Activated CD4-positive, alpha-beta T cell treated with anti-CD3 and anti-CD28 coated beads, Interleukin-10, Interleukin-2, amounts not matched to agents 100 ng/mL and 50 ng/mL, durations not matched to agents 16 hours and 8 hours (primary cell): ENCODE measurements at regions not wholly inside any gene's neighbourhood (a gene's known extent, or its start where the extent isn't known, plus 50 kb on each side); places are given as distances from the start of the nearest gene placed in this dataset.

Experiments
- DNase-seq: peaks from one replicate; pipeline ENCODE4 v3.0.0-alpha.2; 2020

- DNase-seq = no peak
Observed at GRCh38 chr5:116652903-116653302, 78.3 kb upstream of the SEMA6A start.

GRCh38 chr5:116652196-116652729, 77.6 kb upstream of the SEMA6A start:
- DNase-seq = no peak

- DNase-seq = no peak
Observed at GRCh38 chr5:116651653-116652052, 77.0 kb upstream of the SEMA6A start.

GRCh38 chr5:116650964-116651363, 76.3 kb upstream of the SEMA6A start:
- no peak for DNase-seq

GRCh38 chr5:116650544-116650943, 75.9 kb upstream of the SEMA6A start:
- DNase-seq = no peak

- no peak for DNase-seq
Observed at GRCh38 chr5:116646611-116647289, 72.1 kb upstream of the SEMA6A start.

GRCh38 chr5:116645627-116646026, 71.0 kb upstream of the SEMA6A start:
- no peak for DNase-seq

- no peak for DNase-seq
Observed at GRCh38 chr5:116640236-116640635, 65.6 kb upstream of the SEMA6A start.

GRCh38 chr5:116637149-116637740, 62.6 kb upstream of the SEMA6A start:
- DNase-seq = no peak

- DNase-seq = no peak
Observed at GRCh38 chr5:116632890-116633289, 58.3 kb upstream of the SEMA6A start.

GRCh38 chr5:116631147-116631546, 56.5 kb upstream of the SEMA6A start:
- DNase-seq = no peak

- no peak for DNase-seq
Observed at GRCh38 chr5:116629168-116629567, 54.5 kb upstream of the SEMA6A start.

- DNase-seq = no peak
Observed at GRCh38 chr5:116626945-116627679, 52.5 kb upstream of the SEMA6A start.

GRCh38 chr5:116626272-116626723, 51.7 kb upstream of the SEMA6A start:
- DNase-seq = no peak
